Middle frontal gyrus (tissue), 1 donor: ENCODE measurements at regions not wholly inside any gene's neighbourhood (a gene's known extent, or its start where the extent isn't known, plus 50 kb on each side); places are given as distances from the start of the nearest gene placed in this dataset.
"Not testable (repeated sequence)": the region's sequence is repeated elsewhere in the genome, so short reads cannot be mapped to it uniquely, and the experiment has no call there.

Experiments used
- DNase-seq: peaks from one replicate; pipeline ENCODE4 v3.0.0-alpha.2; 2015; ENCODE audit warnings: low spot score; ENCODE audit errors: extremely low spot score

GRCh38 chr1:121109025-121109424 lies 75.1 kb downstream of the FAM72B start:
- not testable (repeated sequence) for DNase-seq

GRCh38 chr1:121116522-121117297 lies 67.4 kb downstream of the FAM72B start:
- DNase-seq = not testable (repeated sequence)

- DNase-seq = not testable (repeated sequence)
Observed at GRCh38 chr1:121117298-121117611, 66.9 kb downstream of the FAM72B start.

GRCh38 chr1:121117622-121118479 lies 66.3 kb downstream of the FAM72B start:
- DNase-seq = not testable (repeated sequence)
